ENCODE measurements at regions not wholly inside any gene's neighbourhood (a gene's known extent, or its start where the extent isn't known, plus 50 kb on each side); places are given as distances from the start of the nearest gene placed in this dataset.
"Not testable (repeated sequence)": the region's sequence is repeated elsewhere in the genome, so short reads cannot be mapped to it uniquely, and the experiment has no call there.

DNA sequence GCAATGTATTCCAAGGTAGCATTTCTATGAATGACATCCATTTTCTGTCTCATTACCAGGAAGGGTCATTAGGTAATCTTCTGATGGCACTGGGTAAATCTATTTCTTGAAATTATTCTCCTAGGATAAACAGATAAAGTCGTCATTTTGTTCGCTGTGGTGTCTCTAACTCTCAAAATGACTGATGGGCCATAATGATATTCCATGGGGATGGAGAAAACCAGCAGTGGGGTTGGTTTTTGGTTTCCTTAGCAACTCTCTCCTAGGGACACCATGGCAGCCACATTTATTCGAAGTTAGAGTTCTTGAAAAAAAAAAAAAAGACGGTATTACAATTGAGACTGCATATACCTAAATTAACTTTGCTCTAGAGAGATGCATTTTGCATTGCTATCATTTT is 231.3 kb upstream of the SLCO3A1 start:
- DNase-seq (ENCODE audit: low read depth) = no peak

DNA sequence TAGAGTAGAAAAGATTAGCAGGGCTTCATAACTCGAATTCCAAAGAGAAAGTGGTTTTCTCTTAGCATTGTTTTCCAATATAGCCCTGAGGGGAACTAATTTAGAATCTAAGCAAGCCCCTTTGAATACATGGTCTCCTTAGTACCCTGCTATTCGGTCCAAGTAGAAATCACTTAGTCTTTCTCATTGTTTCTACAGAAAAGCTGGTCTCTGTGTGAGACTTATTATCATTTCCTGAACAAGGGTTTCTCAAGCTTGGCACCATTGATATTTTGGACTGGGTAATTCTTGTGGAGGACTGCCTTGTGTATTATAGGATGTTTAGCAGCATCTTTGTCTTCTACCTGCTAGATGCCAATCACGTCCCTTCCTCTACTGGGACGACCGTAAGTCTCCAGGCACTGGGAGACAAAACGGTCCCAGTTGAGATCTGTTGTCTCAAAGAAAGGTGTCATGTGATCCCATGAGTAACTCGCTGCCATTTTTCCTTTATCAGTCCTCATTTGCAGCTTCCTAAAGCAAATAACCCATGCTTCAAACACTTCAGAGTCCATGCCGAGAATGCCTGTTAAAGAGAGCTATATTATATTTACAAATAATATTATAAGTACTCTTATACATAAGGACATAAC is 230.7 kb upstream of the SLCO3A1 start:
- no peak for DNase-seq (ENCODE audit: low read depth)

DNA sequence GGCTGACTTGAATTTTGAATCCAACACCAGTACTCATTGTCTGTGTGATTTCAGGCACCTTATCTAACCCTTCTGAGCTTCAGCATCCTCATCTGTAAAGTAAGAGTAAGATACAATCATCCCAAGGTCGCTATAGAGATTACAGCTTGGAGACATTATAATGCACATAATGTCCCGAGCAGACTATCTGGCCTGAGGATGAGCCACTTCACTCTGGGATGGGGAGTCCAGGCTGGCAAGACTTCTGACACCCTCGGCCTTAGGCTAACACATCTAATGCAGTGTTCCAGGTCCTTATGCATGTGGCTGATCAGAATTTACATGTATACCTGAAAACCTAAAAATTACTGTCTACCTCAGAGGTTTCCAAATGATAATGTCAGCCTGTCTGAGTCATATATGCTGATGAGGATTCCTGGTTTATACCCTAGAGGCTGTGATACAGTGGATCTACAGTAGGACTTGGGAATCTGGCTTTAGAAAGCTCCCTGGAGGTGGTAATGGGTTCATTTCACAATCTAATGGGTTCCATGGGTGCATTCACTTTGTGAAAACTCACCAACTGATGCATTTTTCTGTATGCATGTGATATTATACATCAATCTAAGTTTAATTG is 229.0 kb upstream of the SLCO3A1 start:
- no peak for DNase-seq (ENCODE audit: low read depth)

DNA sequence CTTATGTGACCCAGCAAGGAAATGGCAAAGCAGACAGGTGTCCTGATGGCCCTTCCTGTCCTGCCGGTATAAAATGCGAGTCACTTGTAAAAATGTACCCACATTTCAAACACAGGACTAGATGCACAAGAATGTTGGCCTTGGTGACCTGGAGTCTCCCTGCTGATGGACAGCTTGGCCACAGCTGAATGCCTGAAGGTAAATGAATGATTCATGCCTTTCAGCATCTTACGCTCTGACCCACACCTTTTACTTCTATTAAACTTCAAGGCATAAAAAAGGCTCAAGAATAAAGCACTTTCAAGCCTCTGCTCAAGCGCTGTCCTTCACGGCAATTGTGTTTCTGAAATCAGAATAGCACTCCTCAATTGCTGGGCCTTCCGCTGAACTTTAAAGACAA is 228.0 kb upstream of the SLCO3A1 start:
- DNase-seq (ENCODE audit: low read depth) = no peak

DNA sequence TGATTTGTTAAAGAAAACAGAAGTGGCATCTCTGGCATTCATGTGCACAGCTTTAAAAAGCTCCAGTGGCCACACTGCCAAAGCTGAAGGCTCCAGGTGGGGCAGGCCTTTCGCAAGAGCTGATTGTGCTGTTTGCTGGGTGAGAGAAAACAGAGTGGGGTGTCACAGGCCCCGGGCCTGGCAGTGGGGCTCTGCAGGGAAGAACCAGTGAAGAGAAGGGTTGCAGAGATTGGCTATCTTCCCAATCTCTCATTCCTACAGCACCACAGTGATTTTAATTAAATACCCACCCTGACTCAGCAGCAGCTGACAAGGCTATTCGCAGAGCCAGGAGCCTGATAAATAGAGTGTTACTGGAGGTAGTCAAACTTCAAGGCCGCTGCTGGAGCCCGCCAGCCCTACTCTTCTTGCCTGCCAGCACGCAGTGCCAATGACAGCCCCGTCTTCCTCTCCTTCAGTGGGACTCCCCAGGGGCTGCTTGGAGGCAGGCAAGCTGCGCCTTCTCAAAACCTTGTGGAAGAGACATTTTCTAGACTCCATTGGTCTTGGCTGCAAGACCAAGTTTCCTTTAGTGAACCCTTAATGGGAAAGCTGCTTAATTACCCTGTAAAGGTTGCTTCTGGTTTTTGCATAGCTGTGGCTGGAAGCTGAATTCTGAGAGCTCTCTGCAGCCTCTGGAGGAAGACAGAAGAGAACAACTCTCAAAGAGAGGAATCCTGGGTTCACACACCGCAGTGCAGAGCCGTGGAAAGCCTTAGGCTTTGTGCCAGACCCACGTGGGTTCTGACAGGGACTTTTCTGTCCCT is 225.8 kb upstream of the SLCO3A1 start:
- no peak for DNase-seq (ENCODE audit: low read depth)

DNA sequence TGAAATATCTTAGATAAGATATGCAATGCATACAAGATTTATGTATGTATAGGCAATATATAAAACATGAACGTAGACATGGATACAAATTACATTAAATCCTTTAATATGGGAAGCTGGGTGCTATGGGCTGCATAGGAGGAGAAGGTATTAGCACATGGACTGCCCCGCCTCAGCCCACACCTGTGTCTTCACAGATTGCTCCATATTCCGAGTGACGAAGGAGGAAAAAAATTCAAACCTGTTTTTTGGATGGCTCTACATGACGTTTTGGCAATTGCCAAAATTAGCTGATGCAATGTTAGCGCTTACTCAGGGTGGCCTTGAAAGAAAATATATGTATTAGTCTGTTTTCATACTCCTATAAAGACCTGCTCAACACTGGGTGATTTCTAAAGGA is 223.4 kb upstream of the SLCO3A1 start:
- no peak for DNase-seq (ENCODE audit: low read depth)

DNA sequence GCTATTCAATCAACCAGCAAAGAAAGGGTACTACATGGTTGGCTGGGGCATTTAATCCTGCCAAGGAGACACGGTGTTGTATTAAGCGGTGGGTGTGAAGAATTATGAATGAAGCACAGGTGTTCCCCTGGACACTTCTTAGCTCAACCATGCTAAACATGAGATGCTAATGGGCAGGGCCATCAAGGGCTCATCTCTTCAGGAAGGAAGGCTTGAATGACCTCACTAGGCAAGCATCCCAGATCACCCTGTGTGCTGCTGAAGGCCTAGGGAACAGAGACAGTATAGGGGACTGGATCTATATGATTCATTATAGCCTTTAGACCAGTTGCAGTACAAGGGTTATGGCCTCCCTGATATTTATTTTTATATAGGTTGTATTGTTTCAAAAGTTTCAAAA is 221.3 kb upstream of the SLCO3A1 start:
- DNase-seq (ENCODE audit: low read depth) = no peak

DNA sequence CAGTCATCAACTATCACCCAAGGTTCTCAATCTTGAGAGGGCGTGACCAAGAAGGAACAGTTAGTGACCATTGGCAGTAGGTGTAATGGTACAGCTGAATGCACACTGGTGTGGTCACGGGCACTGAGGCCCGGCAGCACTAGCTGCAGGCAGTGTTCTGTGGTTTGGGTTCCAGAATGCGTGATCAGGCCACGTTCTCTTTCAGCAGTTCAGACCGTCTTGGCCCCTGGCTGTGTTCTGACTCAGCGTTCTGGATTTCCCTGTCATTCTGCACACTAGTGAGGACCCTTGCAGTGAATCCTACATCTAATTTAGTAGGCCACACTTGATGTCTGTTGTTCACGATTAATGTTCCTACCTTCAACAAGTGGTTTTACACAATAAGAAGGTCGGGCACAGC is 220.5 kb upstream of the SLCO3A1 start:
- DNase-seq (ENCODE audit: low read depth) = no peak

DNA sequence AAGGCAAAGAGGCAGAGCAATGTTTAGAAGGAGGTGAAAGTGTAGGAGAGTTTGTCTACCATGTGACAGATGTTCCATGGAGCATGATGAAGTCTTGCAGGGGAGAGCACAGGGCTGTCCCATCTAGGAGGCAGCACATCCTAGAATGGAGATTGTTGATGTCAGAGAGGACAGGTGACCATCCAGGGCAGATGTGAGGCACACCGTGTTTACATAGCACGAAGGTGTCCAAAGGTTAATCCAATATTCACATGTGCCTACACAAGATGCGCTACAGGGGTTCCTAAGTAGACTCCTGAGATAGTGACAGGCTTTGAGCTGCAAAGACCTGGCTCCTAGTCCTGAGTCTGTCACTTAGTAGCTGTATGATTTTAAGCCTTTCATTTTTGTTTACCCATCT is 219.3 kb upstream of the SLCO3A1 start:
- no peak for DNase-seq (ENCODE audit: low read depth)

DNA sequence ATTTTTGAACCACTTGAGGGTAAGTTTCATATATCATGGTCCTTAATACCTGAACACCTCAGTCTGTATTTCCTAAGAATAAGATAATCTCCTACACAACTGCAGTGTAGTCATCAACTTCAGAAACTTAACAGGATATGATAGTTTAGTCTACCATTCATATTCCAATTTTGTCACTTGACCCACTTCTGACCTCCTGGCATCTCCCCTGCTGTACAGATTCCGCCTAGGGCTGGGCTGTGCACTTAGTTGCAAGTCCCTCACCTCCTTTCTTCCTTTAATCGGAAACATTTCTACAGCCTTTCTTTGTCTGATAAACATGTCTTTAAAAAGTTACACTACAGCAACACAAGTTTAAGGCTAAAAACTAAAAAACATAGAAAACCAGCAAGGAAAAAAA is 218.4 kb upstream of the SLCO3A1 start:
- no peak for DNase-seq (ENCODE audit: low read depth)

DNA sequence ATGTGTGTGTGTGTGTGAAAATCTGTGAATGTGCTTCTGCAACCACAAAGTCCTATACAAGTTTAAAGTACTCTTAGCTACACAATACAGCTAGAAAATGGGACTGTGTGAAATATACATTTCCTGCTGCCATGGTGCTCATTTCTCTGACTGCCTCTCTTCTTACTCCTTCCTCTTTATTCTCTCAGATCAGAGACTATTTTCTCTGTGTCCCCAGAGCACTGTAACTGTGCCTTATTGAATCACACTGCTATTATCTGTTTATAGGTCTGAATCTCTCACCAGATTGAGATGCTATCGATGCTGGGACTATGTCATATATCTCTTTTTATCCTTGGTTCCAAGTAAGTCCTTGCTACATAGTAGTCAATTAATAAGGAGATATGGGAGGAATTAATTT is 217.9 kb upstream of the SLCO3A1 start:
- DNase-seq (ENCODE audit: low read depth) = no peak

DNA sequence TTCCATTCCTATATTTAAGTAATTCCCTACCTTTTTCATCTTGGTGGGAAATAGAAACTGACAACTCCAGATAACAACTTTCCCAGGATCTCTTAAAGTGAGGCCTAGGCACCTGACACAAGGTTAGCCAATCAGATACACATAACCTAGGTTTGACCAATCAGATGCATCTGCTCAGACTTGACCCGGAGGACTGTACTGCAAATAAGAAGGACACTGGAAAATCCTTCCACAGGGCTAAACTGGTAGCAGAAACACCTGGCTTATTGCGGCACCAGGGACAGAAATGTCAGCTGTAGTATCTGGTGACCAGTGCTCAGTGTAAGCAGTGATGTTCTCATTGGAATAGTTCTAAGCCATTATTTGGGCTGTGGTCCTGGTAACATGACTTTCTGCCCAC is 204.5 kb upstream of the SLCO3A1 start:
- DNase-seq (ENCODE audit: low read depth) = no peak

DNA sequence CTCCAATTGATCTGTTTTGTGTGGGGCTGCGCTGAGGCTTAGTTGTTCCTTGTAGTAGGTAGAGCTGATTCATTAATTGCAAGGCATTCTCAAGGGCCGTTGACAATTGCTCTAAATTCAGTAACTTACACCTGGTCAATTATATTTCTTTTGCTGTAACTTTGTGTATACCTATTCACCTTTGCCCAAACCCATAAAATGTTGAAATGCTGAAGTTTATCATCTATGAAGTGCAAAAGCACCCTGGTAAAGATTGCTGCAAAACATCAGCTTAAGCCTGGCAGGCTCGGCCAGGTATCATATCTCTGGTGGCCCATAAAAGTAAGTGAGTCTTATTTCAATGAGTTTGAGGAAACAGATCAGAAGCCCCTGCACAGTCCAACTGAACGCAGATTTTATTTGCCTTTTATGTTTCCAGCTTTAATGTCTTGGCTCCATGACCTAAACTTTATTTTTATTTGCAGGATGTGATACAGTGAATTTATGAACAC is 203.6 kb upstream of the SLCO3A1 start:
- DNase-seq (ENCODE audit: low read depth) = no peak

DNA sequence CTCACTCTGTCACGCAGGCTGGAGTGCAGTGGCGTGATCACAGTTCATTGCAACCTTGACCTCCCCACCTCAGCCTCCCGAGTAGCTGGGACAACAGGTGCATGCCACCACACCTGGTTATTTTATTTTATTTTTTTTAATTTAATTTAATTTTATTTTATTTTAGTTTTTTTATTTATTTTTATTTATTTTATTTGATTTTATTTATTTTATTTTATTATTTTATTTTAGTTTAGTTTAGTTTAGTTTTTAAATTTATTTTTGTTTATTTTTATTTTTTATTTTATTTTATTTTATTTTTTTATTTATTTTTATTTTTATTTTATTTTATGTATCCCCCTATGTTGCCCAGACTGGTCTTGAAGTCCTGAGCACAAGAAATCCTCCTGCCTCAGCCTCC is 202.3 kb upstream of the SLCO3A1 start:
- DNase-seq (ENCODE audit: low read depth) = no peak

DNA sequence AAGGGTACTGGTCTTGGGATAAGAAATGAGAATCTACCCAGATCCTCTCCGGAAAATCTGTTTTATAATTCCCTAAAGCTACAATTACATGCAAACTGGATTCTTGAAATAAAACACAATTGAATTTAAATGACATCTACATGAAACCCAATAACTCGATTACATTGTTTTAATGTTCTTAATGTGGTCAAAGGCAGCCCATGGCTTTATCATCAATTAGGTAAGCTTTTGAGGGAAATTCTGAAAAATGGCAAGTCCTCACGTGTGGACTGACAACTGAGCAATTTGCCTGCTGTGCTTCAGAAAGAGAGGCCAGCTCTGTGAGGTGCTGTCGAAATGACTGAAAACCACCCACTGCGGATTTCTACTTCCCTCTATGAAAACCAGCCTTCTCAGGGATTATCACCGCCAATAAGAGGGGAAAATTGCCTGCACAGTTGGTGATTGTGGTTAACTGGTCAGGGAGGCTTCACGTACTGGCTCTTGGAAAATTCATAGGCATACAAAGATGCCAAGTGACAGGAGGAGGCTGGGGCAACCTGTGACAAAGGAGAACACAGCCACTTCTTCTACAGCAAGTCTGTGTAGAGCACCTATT is 200.8 kb upstream of the SLCO3A1 start:
- DNase-seq (ENCODE audit: low read depth) = no peak

DNA sequence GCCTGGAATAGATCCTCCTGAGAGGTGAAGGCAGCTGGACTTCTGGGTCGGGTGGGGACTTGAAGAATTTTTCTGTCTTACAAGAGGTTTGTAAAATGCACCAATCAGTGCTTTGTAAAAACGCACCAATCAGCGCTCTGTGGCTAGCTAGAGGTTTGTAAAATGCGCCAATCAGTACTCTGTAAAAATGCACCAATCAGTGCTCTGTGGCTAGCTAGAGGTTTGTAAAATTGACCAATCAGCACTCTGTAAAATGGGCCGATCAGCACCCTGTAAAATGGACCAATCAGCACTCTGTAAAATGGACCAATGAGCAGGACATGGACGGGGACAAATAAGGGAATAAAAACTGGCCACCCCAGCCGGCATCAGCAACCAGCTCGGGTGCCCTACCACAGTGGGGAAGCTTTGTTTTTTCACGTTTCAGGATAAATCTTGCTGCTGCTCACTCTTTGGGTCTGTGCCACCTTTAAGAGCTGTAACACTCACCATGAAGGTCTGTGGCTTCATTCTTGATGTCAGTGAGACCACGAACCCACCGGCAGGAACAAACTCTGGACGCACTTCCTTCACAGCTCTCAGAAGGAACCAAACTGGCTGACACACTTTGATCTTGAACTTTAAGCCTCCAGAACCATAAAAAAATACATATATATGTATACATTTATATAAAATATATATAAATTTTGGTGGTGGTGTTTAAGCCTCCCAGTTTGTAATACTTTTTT is 197.8 kb upstream of the SLCO3A1 start:
- DNase-seq (ENCODE audit: low read depth) = not testable (repeated sequence)

DNA sequence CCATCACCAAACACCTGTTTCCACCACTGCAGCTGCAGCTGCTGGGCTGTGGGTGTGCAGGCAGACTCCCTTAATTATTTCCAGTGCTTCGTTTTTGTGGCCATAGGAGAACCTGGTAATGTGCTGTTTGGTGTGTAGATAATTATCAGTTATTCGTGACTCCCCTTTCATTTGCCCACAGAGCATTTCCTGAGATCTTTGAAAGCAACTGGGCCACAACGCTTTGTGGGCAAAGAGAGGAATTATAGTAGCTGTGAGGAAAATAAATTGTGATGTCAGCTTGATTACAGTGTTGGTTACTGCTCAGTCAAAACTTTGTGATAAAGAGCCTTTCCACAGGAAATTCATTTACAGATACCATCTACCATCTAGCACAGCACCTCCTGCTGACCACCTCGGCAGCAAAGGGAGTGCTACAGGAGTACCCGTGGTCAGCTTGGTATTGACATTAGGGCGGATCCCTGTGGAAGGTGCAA is 193.3 kb upstream of the SLCO3A1 start:
- DNase-seq (ENCODE audit: low read depth) = no peak

DNA sequence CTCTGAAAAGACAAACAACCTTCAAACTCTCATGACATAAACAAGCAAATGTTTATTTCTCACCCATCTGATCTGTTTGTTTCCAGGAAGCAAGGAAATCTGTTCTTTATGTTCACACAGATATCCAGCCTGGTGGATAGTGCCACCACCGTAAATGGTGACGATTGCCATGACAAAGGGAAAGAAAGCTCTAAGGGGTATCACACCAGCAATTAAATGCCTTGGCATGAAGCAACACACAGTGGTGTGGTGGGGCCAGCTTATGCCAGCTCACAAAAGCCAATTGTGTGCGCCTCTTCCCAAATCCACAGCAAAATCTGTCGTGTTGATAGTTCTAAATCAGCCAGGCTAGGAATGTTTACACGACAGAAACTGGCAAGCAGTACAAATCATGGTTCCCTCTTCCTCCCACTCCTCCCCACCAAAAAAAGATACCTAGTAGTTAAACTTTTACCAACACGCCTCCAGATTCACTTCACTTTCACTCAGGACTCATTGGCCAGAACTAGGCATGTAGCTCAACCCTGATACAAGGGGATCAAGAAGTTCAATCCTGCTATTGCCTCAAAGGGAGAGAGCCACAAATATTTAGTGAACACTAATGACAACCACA is 189.2 kb upstream of the SLCO3A1 start:
- DNase-seq (ENCODE audit: low read depth) = no peak

DNA sequence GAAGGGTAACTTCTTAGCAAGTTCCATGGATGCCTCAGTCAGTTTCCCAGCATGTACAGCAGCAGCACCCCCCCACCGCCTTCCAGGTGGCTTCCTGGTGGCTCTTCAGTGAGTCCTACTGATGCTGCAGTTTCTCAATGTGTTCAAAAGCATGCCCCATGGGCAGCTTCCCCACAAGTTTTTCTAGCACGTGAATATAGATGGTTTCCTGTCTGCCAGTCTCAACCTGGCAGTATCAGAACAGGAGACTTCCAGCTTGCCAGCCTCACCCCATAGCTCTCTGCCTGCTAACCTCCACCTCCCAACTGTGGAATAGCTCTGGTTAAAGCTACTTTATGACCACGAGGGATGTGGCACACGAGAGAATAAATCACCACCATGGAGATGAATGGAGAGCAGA is 188.3 kb upstream of the SLCO3A1 start:
- DNase-seq (ENCODE audit: low read depth) = no peak

DNA sequence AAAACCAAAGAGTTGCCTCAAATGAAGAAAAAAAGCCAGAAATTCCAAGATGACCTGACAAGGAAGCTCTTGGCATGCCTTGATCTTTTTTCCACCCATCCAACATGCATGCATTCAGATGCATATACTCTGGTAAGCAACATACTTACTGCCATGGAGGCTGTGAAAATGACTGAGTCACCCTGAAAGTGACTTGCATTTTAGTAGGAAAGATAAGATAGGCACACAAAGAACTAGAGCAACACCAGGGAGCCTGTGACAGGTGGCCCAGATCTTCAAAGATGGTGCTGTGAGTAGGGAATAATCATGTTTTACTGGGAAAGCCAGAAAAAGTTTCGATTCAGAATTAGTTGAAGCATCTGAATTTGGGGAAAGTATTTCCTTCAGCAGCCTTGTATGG is 185.1 kb upstream of the SLCO3A1 start:
- DNase-seq (ENCODE audit: low read depth) = no peak

DNA sequence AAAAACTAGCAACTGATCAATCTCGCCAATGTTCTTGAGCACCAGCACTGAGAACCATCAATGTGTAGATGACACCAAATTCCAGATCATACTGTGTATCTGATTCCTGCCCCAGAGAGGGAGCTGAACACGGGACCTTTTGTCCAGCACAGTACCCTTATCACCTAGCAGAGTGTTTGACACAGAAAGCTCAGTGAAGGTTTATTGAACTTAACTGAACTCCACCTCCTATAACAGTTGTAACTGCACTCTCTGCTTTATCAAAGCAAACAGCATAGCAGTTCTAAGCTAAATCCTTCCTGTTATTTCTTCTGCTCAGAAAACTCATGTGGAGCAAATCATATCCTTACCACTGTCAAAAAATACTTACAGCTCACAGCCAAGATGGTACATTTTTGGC is 183.4 kb upstream of the SLCO3A1 start:
- no peak for DNase-seq (ENCODE audit: low read depth)

DNA sequence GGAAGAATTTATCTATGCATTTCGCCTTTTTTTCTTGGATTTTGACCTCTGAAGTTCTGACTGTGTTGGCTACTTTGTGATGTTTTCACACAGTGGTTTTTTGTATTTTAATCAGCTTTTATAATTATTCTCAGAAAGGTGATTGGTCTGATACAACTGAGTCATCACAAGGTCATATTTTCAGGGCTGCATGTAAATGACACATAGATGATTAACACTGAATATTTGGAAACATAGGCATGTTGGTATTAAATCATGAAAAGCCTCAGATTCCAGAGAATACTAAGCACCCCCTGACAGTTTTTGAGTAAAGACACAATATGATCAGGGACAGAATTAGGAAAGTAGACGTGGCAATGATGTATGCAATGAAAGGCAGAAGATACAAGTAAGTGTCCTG is 175.5 kb upstream of the SLCO3A1 start:
- DNase-seq (ENCODE audit: low read depth) = no peak
